ENCODE measurements at regions not wholly inside any gene's neighbourhood (a gene's known extent, or its start where the extent isn't known, plus 50 kb on each side); places are given as distances from the start of the nearest gene placed in this dataset.

GRCh38 chr5:104708027-104708426, 1145.4 kb upstream of the NUDT12 start (continued):
- TF ChIP-seq ZNF70 (CRISPR knock-in tag; IDR thresholded peaks at IDR 0.05) (no peak), TCF4 (CRISPR knock-in tag; IDR thresholded peaks at IDR 0.05; ENCODE audit: borderline replicate concordance) (no peak), BACH2 (CRISPR knock-in tag; IDR thresholded peaks at IDR 0.05; ENCODE audit: borderline replicate concordance) (no peak), ISL1 (CRISPR knock-in tag; IDR thresholded peaks at IDR 0.05) (no peak)

GRCh38 chr5:104706600-104706999, 1144.0 kb upstream of the NUDT12 start:
- no peak for ATAC-seq
- TF ChIP-seq POU6F1 (CRISPR knock-in tag; IDR thresholded peaks at IDR 0.05; ENCODE audit: borderline replicate concordance, low read depth) = no peak
- TF ChIP-seq SNAI2 (CRISPR knock-in tag; IDR thresholded peaks at IDR 0.05) = no peak
- TF ChIP-seq TOX (CRISPR knock-in tag; IDR thresholded peaks at IDR 0.05; ENCODE audit: borderline replicate concordance) = no peak
- TF ChIP-seq ZNF565 (CRISPR knock-in tag; conservative IDR thresholded peaks at IDR 0.05; ENCODE audit: low read depth) = no peak
- no peak for TF ChIP-seq ZFP30 (CRISPR knock-in tag; IDR thresholded peaks at IDR 0.05)
- no peak for TF ChIP-seq ISL1 (CRISPR knock-in tag; IDR thresholded peaks at IDR 0.05)
- TF ChIP-seq CSDC2 (CRISPR knock-in tag; IDR thresholded peaks at IDR 0.05) = no peak
- no peak for TF ChIP-seq PPARA (CRISPR knock-in tag; IDR thresholded peaks at IDR 0.05; ENCODE audit: borderline replicate concordance)
- TF ChIP-seq ZFP3 (CRISPR knock-in tag; IDR thresholded peaks at IDR 0.05) = no peak
- no peak for TF ChIP-seq ARNTL (CRISPR knock-in tag; IDR thresholded peaks at IDR 0.05; ENCODE audit: borderline replicate concordance, low read depth)
- TF ChIP-seq ZNF8 (CRISPR knock-in tag; IDR thresholded peaks at IDR 0.05) = no peak

GRCh38 chr5:104702212-104702611, 1139.6 kb upstream of the NUDT12 start:
- ATAC-seq = no peak
- no peak for TF ChIP-seq GLIS3 (CRISPR knock-in tag; IDR thresholded peaks at IDR 0.05)
- no peak for TF ChIP-seq TCF4 (CRISPR knock-in tag; IDR thresholded peaks at IDR 0.05; ENCODE audit: borderline replicate concordance)
- no peak for TF ChIP-seq PATZ1 (CRISPR knock-in tag; IDR thresholded peaks at IDR 0.05; ENCODE audit: borderline replicate concordance)
- TF ChIP-seq TSHZ2 (CRISPR knock-in tag; IDR thresholded peaks at IDR 0.05) = no peak
- no peak for TF ChIP-seq ISL1 (CRISPR knock-in tag; IDR thresholded peaks at IDR 0.05)
- TF ChIP-seq ZFP3 (CRISPR knock-in tag; IDR thresholded peaks at IDR 0.05) = no peak
- no peak for TF ChIP-seq POU6F1 (CRISPR knock-in tag; IDR thresholded peaks at IDR 0.05; ENCODE audit: borderline replicate concordance, low read depth)
- no peak for TF ChIP-seq OSR1 (CRISPR knock-in tag; IDR thresholded peaks at IDR 0.05)
- no peak for TF ChIP-seq ZFP30 (CRISPR knock-in tag; IDR thresholded peaks at IDR 0.05)
- TF ChIP-seq TOX (CRISPR knock-in tag; IDR thresholded peaks at IDR 0.05; ENCODE audit: borderline replicate concordance) = no peak
- TF ChIP-seq CSDC2 (CRISPR knock-in tag; IDR thresholded peaks at IDR 0.05) = no peak

GRCh38 chr5:104699438-104699837, 1136.8 kb upstream of the NUDT12 start:
- ATAC-seq = no peak
- TF ChIP-seq PATZ1 (CRISPR knock-in tag; IDR thresholded peaks at IDR 0.05; ENCODE audit: borderline replicate concordance) (no peak), ZNF70 (CRISPR knock-in tag; IDR thresholded peaks at IDR 0.05) (no peak), ZFP3 (CRISPR knock-in tag; IDR thresholded peaks at IDR 0.05) (no peak), TOX (CRISPR knock-in tag; IDR thresholded peaks at IDR 0.05; ENCODE audit: borderline replicate concordance) (no peak), TCF4 (CRISPR knock-in tag; IDR thresholded peaks at IDR 0.05; ENCODE audit: borderline replicate concordance) (no peak), CREB5 (CRISPR knock-in tag; IDR thresholded peaks at IDR 0.05; ENCODE audit: low read depth) (no peak), OSR1 (CRISPR knock-in tag; IDR thresholded peaks at IDR 0.05) (no peak), BACH2 (CRISPR knock-in tag; IDR thresholded peaks at IDR 0.05; ENCODE audit: borderline replicate concordance) (no peak), GLIS3 (CRISPR knock-in tag; IDR thresholded peaks at IDR 0.05) (no peak), CSDC2 (CRISPR knock-in tag; IDR thresholded peaks at IDR 0.05) (no peak), ESRRG (CRISPR knock-in tag; IDR thresholded peaks at IDR 0.05) (no peak), ZFP30 (CRISPR knock-in tag; IDR thresholded peaks at IDR 0.05) (no peak), PPARA (CRISPR knock-in tag; IDR thresholded peaks at IDR 0.05; ENCODE audit: borderline replicate concordance) (no peak), TSHZ2 (CRISPR knock-in tag; IDR thresholded peaks at IDR 0.05) (no peak)
